Stomach (tissue), 8 donors: ENCODE measurements at regions not wholly inside any gene's neighbourhood (a gene's known extent, or its start where the extent isn't known, plus 50 kb on each side); places are given as distances from the start of the nearest gene placed in this dataset.

ENCODE experiments used
- DNase-seq, 2 donors: peaks; one replicate each; pipeline versions ENCODE4 v3.0.0 to v3.0.0-alpha.2; 2013 to 2019
- H3K27ac ChIP-seq, 5 donors: fragments of 200-600 bp in 4 of 5; sonication (generic) in 4 of 5; one replicate each; pipeline ENCODE4 v1.5.1; 2013 to 2019; ENCODE audit warnings: mild to moderate bottlenecking in 1 of 5, moderate library complexity in 1 of 5
- H3K27me3 ChIP-seq, 3 donors: fragments of 200-600 bp; sonication (generic); one replicate each; pipeline ENCODE4 v1.5.1; 2017 to 2019; ENCODE audit warnings: mixed run types in 1 of 3
- H3K36me3 ChIP-seq, 4 donors: fragments of 200-600 bp; sonication (generic); 1 replicate in 3 of 4; 2 replicates in 1 of 4; pipeline ENCODE4 v1.5.1; 2016 to 2019
- H3K4me1 ChIP-seq, 4 donors: fragments of 200-600 bp; sonication (generic); one replicate each; pipeline ENCODE4 v1.5.1; 2016 to 2019
- H3K4me3 ChIP-seq, 4 donors: fragments of 200-600 bp; sonication (generic) in 3 of 4; one replicate each; pipeline ENCODE4 v1.5.1; 2016 to 2019; ENCODE audit warnings: mild to moderate bottlenecking in 1 of 4
- H3K9me3 ChIP-seq, 4 donors: fragments of 200-600 bp; sonication (generic); one replicate each; pipeline ENCODE4 v1.5.1; 2016 to 2019
- EP300 ChIP-seq: sonication (generic); formaldehyde crosslinking; IDR thresholded peaks from one replicate; pipeline ENCODE4 v1.6.1; 2017; ENCODE audit warnings: antibody characterized with exemption
- POLR2A ChIP-seq, 4 donors: fragments of 450-650 bp; IDR thresholded peaks; one replicate each; pipeline ENCODE4 v1.6.1; 2016; ENCODE audit warnings: antibody characterized with exemption in 4 of 4, control low read depth in 2 of 4, mild to moderate bottlenecking in 1 of 4, moderate library complexity in 1 of 4
- POLR2AphosphoS5 ChIP-seq, 3 donors: sonication (generic); formaldehyde crosslinking; IDR thresholded peaks; one replicate each; pipeline ENCODE4 v1.6.1; 2016; ENCODE audit warnings: antibody characterized with exemption in 3 of 3
- WGBS, 5 donors: extraction: QIAGEN DNeasy Blood & Tissue Kit in 3 of 5; methylation state at CpG; one replicate each; pipeline versions ENCODE4 v1.1.5 to v1.1.7; 2013 to 2018; 5-methylcytosine and 5-hydroxymethylcytosine counted together
- intact Hi-C: fragments of 100-400 bp; cut with DNase I; formaldehyde crosslinking; loops from one replicate; pipeline ENCODE4 v1.15.1; 2023; ENCODE audit warnings: low total_unique reads
- TF ChIP-seq, protein P1 (sequence below), 7 experiments: fragments of 450-650 bp in 4 of 7; fragments of 200-600 bp in 3 of 7; sonication (generic) in 3 of 7; IDR thresholded peaks; one replicate each; pipeline ENCODE4 v1.5.1; 2016 to 2019; ENCODE audit warnings: antibody characterized with exemption in 7 of 7, control low read depth in 2 of 7, mild to moderate bottlenecking in 1 of 7
- donor health status: healthy with polysubstance abuse.
- donor health status: Bipolar disorder and iron deficiency.
- donor health status: healthy.

DNA sequence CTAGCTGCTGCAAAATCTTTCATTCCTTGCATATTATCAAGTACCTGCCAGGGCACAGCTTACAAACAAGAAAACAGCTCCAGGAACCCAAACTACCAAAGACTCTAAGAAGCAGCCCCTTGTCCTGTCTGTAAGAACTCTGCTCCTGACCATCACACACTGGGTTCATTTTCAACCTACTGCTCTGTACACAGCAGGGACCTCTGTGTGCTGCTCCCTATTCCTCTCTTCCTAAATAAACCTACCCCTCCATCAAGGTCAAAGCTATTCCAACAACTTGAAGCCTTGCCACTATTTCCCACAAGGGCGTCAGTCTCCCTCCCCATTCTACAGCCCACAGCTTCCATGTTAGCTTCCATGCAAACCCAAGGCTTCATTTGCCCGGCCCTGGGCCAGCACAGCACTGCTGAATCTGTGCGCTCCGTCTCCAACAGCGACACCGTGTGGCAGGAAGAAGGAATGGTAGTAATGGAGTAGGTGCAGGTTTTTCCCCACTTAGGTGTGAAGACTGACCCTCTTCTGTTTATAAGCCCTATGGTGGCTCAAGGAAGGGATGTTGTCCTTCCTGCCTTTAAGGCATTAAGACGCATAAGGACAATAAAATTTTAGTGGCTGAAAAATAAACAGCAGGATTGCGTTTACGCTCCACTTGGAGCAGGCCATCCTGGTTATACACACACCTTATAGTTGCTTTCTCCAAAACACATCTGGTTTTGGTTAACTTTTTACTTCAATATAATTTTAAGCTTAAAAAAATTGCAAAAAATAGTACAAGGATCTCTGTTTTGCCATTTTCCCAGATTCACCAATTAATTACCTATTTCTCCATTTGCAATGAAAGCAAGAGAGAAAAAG lies 115.2 kb upstream of the NXT1 start:
- TF ChIP-seq, protein P1, sequence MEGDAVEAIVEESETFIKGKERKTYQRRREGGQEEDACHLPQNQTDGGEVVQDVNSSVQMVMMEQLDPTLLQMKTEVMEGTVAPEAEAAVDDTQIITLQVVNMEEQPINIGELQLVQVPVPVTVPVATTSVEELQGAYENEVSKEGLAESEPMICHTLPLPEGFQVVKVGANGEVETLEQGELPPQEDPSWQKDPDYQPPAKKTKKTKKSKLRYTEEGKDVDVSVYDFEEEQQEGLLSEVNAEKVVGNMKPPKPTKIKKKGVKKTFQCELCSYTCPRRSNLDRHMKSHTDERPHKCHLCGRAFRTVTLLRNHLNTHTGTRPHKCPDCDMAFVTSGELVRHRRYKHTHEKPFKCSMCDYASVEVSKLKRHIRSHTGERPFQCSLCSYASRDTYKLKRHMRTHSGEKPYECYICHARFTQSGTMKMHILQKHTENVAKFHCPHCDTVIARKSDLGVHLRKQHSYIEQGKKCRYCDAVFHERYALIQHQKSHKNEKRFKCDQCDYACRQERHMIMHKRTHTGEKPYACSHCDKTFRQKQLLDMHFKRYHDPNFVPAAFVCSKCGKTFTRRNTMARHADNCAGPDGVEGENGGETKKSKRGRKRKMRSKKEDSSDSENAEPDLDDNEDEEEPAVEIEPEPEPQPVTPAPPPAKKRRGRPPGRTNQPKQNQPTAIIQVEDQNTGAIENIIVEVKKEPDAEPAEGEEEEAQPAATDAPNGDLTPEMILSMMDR (IDR thresholded peaks at IDR 0.05), result peak in 5 of 7 experiments; percentile 28 to 67 (median 51)
- TF ChIP-seq POLR2AphosphoS5 (IDR thresholded peaks at IDR 0.05) (peak in 1 of 3 donors; percentile 25), POLR2A (IDR thresholded peaks at IDR 0.05) (no peak)
- WGBS, 5 donors, result 37 to 43% (median 39%) methylated on average over 9 of the region's 9 CpGs
- no peaks in the 10 kb centered on the region for H3K27me3 ChIP-seq
- H3K4me1 ChIP-seq, result peaks cover 0 to 29% (median 6%) of the 10 kb centered on the region in 4 donors
- H3K36me3 ChIP-seq, result no peaks in the 10 kb centered on the region
- H3K4me3 ChIP-seq, result no peak overlapping the region
- intact Hi-C loops, result no loop called here
- peaks cover 0 to 17% (median 0%) of the 10 kb centered on the region in 4 donors for H3K9me3 ChIP-seq
- DNase-seq, result peak; percentile 66 to 78
- no peak overlapping the region for H3K27ac ChIP-seq

DNA sequence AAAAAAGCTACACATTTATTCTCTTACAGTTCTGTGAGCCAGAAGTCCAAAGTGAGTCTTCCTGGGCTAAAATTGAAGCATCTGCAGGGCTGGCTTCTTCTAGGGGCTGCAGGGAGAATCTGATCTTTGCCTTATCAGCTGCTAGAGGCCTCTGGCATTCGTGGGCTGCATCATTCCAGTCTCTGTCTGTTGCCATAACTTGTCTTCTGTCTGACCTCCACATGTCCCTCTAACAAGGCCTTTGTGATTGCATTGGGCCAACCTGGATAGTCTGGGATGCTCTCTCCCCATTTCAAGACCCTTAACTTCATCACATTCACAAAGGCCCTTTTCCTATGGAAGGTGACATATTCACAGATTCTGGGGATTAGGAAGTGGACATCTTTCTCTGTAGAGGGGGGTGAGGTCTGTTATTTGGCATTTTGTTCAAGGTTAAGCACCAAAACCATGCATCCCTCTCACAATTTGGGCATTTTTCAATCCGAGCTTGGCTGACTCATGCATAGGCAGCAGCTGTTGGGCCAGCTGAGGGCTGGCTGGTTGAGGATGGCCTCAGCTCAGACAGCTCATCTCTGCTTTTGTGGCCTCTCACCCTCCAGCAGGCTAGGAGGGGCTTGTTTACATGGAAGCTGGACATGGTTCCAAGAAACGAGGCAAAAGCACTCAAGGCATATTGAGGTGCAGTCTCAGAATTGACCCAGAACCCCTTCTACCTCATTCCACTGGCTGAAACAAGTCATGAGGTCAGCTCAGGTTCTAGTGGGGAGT lies 116.1 kb upstream of the NXT1 start:
- no peaks in the 10 kb centered on the region for H3K36me3 ChIP-seq
- DNase-seq, result no peak
- H3K27ac ChIP-seq, result peak overlapping the region in 1 of 5 donors; percentile 7
- intact Hi-C loops, result no loop called here
- WGBS, 5 donors, result 56 to 77% (median 73%) methylated on average over 3 of the region's 3 CpGs
- peaks cover 0 to 17% (median 0%) of the 10 kb centered on the region in 4 donors for H3K9me3 ChIP-seq
- no peak for TF ChIP-seq POLR2A (IDR thresholded peaks at IDR 0.05)
- TF ChIP-seq POLR2AphosphoS5 (IDR thresholded peaks at IDR 0.05), result peak in 1 of 3 donors; percentile 9
- no peaks in the 10 kb centered on the region for H3K27me3 ChIP-seq
- peaks cover 0 to 29% (median 6%) of the 10 kb centered on the region in 4 donors for H3K4me1 ChIP-seq
- no peak overlapping the region for H3K4me3 ChIP-seq

DNA sequence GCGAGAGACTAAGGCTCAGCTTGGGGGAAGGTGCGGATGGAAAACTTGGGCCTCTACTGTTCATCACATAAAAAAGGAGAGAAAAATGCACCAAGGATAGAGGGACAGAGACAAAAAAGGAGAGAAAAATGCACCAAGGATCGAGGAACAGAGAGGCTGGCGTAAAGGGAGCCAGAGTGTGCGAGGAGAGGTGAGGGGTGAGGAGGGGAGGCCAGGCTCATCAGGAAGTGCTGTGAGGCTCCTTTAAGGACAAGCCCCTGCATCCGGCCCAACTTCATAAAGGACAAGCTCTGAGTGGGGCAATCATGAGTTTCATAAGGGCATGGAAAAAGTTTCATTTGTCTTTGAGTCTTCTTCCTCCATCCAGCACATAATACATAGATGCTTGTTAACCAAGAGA lies 117.2 kb upstream of the NXT1 start:
- Histone ChIP-seq H3K36me3 (no peaks in the 10 kb centered on the region), H3K9me3 (peaks cover 0 to 17% (median 0%) of the 10 kb centered on the region in 4 donors), H3K4me1 (peaks cover 0 to 29% (median 6%) of the 10 kb centered on the region in 4 donors), H3K4me3 (no peak overlapping the region), H3K27me3 (no peaks in the 10 kb centered on the region), H3K27ac (no peak overlapping the region)
- WGBS, 5 donors, result 87 to 96% (median 93%) methylated on average over 6 of the region's 6 CpGs
- TF ChIP-seq EP300, result no peak
- TF ChIP-seq, protein P1 (IDR thresholded peaks at IDR 0.05), result no peak
- TF ChIP-seq POLR2A (IDR thresholded peaks at IDR 0.05), result no peak
- no peak for TF ChIP-seq POLR2AphosphoS5 (IDR thresholded peaks at IDR 0.05)
- DNase-seq, result no peak
- intact Hi-C loops, result no loop called here

DNA sequence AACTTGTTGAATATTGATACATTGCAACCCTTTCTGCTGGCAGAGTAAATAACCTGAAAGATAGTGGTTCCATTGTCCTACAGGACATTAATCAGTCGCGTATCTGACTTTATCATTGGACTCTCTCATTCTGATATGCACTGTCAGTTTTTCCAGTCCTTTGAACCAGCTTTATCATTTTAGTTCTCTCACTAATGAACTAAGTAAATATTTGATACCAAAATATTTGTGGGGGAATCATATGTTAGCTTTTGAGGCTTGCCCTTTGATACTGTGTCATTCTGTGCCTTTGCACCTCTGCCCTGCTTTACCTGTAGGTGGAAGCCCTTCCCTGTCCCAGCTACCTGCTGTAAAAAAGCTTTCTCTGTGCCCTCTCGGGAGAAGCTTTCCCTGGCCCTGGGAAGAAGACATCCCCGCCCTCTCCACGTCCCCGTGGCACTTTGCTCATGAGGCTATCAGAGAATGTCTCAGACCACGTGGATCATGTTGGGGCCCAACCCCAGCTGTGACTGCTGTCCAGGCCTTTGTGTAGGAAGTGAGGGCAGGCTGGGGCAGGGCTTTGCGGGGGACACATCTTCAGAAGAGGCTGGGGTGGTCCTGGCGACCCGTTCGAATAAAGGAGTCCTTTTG lies 117.8 kb upstream of the NXT1 start:
- intact Hi-C loops, result no loop called here
- no peaks in the 10 kb centered on the region for H3K36me3 ChIP-seq
- WGBS, 5 donors, result 46 to 73% (median 57%) methylated on average over 11 of the region's 11 CpGs
- peaks cover 0 to 17% (median 0%) of the 10 kb centered on the region in 4 donors for H3K9me3 ChIP-seq
- TF ChIP-seq POLR2AphosphoS5 (IDR thresholded peaks at IDR 0.05) (peak in 1 of 3 donors; percentile 11), POLR2A (IDR thresholded peaks at IDR 0.05) (no peak), EP300 (no peak)
- TF ChIP-seq, protein P1 (IDR thresholded peaks at IDR 0.05), result no peak
- H3K4me3 ChIP-seq, result no peak overlapping the region
- H3K27ac ChIP-seq, result peak overlapping the region in 1 of 5 donors; percentile 14
- peak in 1 of 2 donors; percentile 34 for DNase-seq
- H3K4me1 ChIP-seq, result peaks cover 0 to 29% (median 6%) of the 10 kb centered on the region in 4 donors
- H3K27me3 ChIP-seq, result no peaks in the 10 kb centered on the region
